OCI-LY3 (cell line): ENCODE measurements at regions not wholly inside any gene's neighbourhood (a gene's known extent, or its start where the extent isn't known, plus 50 kb on each side); places are given as distances from the start of the nearest gene placed in this dataset.

Experiments
- EZH2phosphoT487 ChIP-seq: fragments of 200-600 bp; shearing (Covaris generic); IDR thresholded peaks from 2 replicates; pipeline ENCODE4 v1.6.1; 2018; ENCODE audit warnings: antibody characterized with exemption, mixed run types, low read depth
- TF ChIP-seq, protein P1 (sequence below): fragments of 200-600, 300-600 bp; sonication (generic); IDR thresholded peaks from 2 replicates; pipeline ENCODE4 v1.5.1; 2014; ENCODE audit warnings: antibody characterized with exemption, low read length, low read depth

DNA sequence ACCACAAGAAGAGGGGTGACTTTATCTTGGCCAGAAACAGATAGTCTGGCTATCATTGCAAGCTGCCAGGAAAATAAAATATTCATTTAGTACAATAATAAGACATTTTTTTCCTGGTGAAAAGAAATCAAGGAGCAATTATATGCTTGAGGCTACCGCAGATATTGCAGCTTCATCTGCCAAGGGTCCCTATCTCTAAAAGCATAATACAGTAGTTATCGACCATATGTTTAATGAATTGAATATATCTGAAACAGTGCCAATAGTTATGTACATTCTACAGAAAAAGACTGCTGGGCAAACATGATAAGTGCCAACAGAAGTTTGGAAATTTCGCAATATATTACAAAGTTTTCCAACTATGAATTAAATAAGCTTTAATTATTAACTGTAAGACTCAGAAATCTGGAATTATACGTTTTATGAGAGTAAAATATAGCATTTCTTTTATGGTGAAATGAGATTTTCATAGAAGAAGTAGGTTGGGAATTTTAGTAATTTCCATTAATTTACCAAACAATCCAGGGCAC lies 561.1 kb upstream of the ZP4 start:
- TF ChIP-seq, protein P1, sequence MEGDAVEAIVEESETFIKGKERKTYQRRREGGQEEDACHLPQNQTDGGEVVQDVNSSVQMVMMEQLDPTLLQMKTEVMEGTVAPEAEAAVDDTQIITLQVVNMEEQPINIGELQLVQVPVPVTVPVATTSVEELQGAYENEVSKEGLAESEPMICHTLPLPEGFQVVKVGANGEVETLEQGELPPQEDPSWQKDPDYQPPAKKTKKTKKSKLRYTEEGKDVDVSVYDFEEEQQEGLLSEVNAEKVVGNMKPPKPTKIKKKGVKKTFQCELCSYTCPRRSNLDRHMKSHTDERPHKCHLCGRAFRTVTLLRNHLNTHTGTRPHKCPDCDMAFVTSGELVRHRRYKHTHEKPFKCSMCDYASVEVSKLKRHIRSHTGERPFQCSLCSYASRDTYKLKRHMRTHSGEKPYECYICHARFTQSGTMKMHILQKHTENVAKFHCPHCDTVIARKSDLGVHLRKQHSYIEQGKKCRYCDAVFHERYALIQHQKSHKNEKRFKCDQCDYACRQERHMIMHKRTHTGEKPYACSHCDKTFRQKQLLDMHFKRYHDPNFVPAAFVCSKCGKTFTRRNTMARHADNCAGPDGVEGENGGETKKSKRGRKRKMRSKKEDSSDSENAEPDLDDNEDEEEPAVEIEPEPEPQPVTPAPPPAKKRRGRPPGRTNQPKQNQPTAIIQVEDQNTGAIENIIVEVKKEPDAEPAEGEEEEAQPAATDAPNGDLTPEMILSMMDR: no peak
- TF ChIP-seq EZH2phosphoT487: no peak
